HT-29 (cell line): ENCODE measurements at regions not wholly inside any gene's neighbourhood (a gene's known extent, or its start where the extent isn't known, plus 50 kb on each side); places are given as distances from the start of the nearest gene placed in this dataset.

Experiments used
- DNase-seq: peaks from one replicate; pipeline ENCODE4 v3.0.0-alpha.2; 2015; ENCODE audit warnings: low spot score

- peak; percentile 82 for DNase-seq
Measured at GRCh38 chr1:94325377-94326302, 88.3 kb upstream of the ARHGAP29 start.

GRCh38 chr1:94324178-94324544 is 86.8 kb upstream of the ARHGAP29 start:
- DNase-seq, result peak; percentile 69

DNA sequence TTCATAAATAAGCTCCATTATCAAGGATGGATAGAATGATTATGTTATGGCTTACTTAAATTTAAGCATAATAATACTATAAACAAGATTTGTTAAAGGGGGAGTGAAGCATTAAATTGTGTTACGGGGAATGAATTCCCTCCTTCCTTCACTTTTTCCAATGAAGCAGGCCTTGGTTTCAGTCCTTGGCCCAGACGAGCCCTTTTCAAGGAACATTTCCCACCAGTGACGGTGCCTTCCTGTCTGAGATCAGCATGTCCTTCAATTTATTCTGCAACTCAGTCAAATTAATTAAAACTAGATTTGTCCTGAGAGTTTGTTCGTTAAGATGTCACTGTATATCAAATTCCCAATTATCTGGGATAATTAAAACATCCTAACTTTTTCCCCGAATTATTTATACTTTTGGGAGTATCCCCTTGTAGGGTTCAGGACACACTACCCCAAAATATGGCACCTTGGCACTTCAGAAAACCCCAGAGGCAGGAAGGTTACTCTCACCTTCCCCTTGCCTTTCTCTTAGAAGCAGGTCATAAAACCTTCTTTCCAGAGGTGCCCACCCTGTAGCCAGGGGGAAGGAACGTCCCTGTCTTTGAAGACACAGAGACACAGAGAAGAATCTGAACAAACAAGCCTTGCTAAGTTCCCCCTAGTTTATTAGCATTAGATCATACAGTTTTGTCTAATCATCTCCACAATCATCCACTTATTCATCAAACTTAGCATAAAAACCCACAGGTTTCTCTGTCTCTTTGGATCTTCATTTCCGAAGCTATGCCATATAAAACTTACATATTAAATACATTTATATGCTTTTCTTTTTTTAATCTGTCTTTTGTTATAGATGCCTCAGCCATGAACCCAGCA is 86.2 kb upstream of the ARHGAP29 start:
- DNase-seq, result no peak

- DNase-seq, result peak; percentile 74
Measured at GRCh38 chr1:94322696-94323095, 85.3 kb upstream of the ARHGAP29 start.

DNA sequence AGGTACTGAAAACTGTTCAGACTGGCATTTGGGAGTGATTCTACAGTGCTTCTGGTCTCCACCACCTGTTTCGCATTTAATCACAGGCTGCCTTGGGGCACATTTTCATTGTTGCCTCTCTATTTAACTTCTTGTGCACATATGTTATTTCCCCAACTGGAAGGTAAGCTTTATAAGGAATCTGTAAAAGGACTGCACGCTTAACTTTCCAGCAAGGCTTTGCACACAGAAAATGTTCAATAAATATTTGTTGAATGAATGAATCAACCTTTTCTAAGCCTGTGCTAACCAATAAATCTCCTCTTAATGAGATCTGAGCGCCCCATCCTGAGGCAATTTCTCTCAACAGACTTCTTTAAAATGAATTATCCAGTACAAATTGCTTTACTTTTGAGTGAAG is 84.3 kb upstream of the ARHGAP29 start:
- DNase-seq, result peak; percentile 54

GRCh38 chr1:94319319-94320102 is 82.1 kb upstream of the ARHGAP29 start:
- no peak for DNase-seq

DNA sequence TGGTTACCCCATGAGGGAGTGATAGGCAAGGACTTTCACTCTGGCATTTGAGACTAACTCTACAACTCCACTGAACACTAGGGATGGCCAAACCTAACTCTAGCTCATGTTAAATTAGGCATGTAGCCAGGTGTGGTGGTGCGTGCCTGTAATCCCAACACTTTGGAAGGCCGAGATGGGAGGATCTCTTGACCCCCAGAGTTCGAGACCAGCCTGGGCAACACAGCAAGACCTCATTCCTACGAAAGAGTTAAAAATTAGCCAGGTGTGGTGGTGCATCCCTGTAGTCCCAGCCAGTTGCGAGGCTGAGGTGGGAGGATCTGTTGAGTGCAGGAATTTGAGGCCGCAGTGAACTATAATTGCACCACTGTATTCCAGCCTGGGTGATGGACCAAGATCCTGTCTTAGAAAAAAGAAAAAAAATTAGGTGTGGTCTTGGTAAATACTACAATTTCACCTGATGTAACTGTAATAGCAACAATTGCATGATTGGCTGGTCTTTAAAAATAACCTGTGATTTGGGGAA is 81.2 kb upstream of the ARHGAP29 start:
- no peak for DNase-seq

DNA sequence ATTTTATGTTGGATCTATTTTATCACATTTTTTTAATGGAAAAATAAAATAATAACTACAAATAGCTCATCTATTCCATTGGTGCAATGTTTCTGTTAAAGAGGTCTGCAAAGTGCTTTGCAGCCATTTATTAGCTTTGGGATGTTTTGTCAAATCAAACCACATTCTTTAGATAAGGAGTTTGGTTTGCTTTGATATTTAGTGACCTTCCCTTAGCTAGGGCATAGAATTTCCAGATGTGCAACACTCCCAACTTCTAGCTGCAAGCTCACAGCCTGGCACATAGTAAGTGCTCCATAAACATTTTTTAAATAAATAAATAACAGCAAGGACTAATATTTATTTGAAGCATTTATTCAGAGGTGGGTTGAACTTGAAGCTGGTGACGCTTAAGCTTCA is 80.4 kb upstream of the ARHGAP29 start:
- no peak for DNase-seq

DNA sequence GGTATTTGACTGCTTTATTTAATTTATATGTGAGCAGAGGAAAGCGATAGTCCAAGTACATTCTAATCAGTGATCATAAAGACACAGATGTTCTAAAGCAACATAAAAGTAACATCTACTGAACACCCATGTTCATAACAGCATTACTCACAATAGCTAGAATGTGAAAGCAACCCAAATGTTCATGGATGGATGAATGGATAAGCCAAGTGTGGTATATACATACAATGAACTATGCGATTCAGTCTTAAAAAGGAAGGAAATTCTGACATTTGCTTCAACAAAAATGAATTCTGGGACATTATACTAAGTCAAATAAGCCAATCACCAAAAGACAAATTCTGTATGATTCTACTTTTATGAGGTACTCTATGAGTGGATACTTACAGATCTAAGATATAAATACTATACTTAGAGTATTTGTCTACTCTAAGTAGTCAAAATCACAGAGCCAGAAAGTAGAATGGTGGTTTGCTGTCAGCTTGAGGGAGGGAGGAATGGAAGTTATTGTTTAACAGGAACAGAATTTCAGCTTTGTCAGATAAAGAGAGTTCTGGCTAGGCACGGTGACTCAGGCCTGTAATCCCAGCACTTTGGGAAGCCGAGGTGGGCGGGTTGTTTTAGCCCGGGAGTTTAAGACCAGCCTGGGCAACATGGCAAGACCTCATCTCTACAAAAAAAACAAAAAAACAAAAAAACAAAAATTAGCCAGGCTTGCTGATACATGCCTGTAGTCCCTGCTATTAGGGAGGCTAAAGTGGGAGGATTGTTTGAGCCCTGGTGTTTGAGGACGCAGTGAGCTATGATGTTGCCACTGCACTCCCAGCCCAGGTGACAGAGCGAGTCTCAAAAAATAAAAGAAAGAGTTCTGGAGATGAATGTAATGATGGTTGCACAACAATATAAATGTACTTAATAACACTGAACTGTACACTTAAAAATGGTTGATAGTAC is 79.7 kb upstream of the ARHGAP29 start:
- peak; percentile 48 for DNase-seq

GRCh38 chr1:94316183-94316582 is 78.8 kb upstream of the ARHGAP29 start:
- no peak for DNase-seq

DNA sequence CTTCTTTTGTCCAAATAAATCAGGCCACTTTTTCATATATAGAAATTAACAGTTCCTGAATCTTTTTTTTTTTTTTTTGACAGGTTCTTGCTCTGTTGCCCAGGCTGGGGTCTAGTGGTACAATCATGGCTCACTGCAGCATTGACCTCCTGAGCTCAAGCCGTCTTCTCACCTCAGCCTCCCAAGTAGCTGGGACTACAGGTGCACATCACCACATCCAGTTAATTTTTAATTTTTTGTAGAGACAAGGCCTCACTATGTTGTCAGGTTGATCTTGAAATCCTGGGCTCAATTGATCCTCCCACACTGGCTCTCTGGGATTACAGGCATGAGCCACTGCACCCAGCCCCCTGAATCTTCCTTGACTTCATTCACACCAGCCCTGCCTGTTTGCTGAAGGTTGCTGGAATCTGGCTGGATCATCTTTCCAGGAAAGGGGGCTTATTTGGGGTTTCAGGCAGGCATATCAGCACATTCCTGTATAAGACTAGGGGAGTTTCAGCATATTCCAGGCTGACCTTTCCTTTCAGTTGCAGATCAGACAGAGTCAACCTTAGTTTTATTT is 78.2 kb upstream of the ARHGAP29 start:
- no peak for DNase-seq

DNA sequence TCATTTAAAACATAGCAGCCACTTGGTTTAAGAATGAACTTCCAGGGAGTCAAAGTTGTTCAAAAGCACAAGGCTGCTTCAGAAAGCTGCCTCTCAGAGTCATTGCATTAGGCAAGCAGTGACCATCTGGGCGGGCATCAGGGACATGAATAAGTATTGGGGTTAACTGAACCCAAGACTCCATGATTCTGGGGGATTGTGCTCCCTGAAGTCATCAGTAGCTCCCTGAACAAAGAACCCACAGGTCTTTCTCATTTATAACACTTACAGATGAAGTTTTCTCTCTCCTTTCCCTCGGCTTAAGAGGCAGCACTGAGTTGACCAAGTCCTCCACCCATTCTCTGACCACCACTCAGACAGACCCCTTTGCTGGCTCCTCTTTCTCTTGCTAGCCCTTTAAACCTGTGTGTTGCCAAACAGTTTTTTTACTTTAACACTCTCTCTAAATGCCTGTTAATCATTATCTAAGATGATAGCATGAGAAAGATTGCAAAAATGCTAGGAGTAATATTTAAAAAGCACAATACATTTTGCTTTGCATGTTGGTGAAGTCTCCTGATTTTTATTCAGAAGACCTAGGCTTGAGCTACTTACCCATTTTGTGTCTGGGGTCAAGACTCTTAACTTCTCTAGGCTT is 77.0 kb upstream of the ARHGAP29 start:
- DNase-seq, result no peak

DNA sequence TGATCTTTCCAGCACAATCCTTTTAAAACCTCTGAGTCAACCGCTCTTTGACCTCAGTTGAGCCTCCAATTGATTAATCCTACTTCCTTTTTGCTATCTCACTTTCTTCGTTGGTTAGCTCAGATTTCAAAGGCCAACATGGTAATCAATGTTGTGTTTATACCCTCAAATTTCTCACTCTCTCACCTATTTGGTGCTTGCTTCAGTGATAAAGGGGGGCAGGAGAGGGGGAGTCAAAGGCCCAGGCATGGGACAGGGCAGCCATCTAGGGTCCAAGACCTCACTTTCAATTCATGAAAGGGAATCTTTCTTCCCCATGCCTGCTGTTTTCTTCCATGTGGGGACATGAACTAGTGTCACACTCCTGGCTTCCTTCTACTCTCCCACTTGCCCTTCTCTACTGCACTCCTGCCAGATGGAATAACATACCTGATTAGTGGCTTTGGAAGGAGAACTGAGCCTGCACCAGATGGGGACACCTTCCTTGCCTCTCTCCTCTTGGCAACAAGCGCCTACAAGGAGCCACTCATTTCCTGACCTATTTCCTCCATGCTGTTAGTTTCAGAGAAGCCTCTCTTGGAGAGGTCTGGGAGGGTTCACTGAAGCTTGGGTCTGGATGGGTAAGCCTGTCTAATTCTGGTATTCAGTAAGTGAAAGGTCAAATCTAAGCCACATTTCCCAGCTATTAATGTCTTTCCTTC is 73.3 kb upstream of the ARHGAP29 start:
- no peak for DNase-seq

- no peak for DNase-seq
Measured at GRCh38 chr1:94309829-94310569, 72.6 kb upstream of the ARHGAP29 start.

GRCh38 chr1:94309216-94309615 is 71.8 kb upstream of the ARHGAP29 start:
- no peak for DNase-seq

DNA sequence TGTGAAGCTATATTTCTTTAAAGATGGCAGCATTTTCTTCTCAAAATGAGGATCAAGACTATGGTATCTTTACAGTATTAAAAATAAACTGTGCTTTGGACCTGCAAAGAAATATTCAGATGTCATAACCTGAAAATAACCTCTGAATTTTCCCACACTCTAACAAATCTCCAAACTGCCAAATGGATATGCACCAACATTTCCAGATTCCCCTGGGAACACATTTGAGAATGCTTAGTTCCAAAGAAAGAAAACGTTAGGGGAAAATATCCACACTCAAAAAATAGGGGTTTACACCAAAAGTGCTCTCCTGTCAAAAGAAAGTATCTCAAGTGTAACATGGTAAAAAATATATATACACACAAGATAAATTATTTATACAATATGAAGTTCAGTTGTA is 69.1 kb upstream of the ARHGAP29 start:
- DNase-seq, result no peak

DNA sequence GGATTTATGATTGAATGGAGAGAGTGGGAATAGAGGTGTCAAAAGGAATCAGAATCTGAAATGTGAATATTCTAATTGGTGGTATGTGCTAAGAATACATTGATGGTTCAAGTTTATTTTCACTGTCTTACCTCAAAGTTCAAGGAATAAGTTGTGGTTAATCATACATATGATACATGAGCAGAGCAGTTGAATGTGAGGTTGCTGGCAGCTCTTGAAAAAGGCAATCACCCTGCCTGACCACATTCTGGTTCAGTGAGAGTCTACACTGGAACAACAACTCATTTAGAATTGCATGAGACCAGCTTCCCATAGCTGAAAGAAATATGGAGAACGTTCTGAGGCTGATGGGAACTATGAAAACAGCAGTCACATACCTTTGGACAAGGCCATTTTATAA is 68.3 kb upstream of the ARHGAP29 start:
- no peak for DNase-seq

- DNase-seq, result no peak
Measured at GRCh38 chr1:94304553-94304952, 67.2 kb upstream of the ARHGAP29 start.
